Kidney epithelial cell (primary cell): ENCODE measurements at regions not wholly inside any gene's neighbourhood (a gene's known extent, or its start where the extent isn't known, plus 50 kb on each side); places are given as distances from the start of the nearest gene placed in this dataset.
"Not testable (repeated sequence)": the region's sequence is repeated elsewhere in the genome, so short reads cannot be mapped to it uniquely, and the experiment has no call there.

Source experiments
- DNase-seq: peaks from one replicate; pipeline ENCODE4 v3.0.0-alpha.2; 2010; ENCODE audit warnings: low read depth
- H3K27me3 ChIP-seq: 2 replicates; pipeline ENCODE4 v1.6.0; 2011; ENCODE audit warnings: low read length; ENCODE audit not compliant: control insufficient read depth, insufficient read depth
- H3K36me3 ChIP-seq: 2 replicates; pipeline ENCODE4 v1.5.1; 2011; ENCODE audit warnings: low read length; ENCODE audit not compliant: control insufficient read depth, insufficient read depth
- H3K4me3 ChIP-seq: 2 replicates; pipeline ENCODE4 v1.5.1; 2011; ENCODE audit warnings: low read depth, mild to moderate bottlenecking, control low read depth, low read length
- CTCF ChIP-seq: IDR thresholded peaks from 2 replicates; pipeline ENCODE4 v1.5.1; 2011; ENCODE audit warnings: mild to moderate bottlenecking, moderate library complexity, low read length, control low read depth, inconsistent platforms; ENCODE audit not compliant: insufficient read depth, poor library complexity, severe bottlenecking

DNA sequence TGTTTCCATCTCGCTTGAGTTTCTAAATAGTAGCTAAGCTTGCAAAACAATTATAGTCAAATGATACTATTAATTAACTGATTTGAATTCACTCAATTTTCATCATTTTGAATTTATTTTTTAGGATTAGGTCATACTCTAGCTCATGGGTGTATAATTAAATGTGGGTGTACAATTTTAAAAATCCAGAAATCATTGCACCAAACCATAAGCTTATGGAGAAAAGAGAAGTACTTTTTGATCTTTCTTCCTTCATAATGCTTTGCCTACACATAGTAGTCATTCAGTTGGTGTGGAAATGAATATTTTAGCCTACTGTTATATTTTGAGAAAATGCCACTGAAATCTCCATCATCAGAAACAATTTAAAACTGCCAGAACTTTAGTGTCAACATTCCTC, 175.1 kb downstream of the CD47 start:
- H3K27me3 ChIP-seq: no peaks in the 10 kb centered on the region
- DNase-seq: no peak
- no peaks in the 10 kb centered on the region for H3K36me3 ChIP-seq
- no peak overlapping the region for H3K4me3 ChIP-seq
- TF ChIP-seq CTCF: no peak

DNA sequence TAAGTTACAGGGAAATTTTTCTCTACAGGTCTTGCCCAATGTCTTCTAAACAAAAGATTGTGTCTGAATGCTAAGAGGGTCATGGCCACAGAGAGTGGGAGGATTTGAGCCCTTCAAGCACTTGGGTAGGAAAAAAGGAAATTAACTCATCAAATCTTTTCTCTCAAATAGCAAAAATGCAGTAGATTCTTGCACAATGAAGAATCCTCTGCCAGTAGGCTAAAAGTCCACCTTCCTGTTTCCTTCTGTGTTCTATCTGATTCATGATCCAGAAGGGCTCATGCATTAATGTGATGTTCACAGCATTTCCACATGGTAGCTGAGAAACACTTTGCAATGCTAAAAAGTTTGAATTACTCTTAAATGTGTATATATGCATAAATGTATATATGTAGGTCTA, 177.1 kb downstream of the CD47 start:
- no peak for TF ChIP-seq CTCF
- H3K36me3 ChIP-seq: no peaks in the 10 kb centered on the region
- H3K4me3 ChIP-seq: no peak overlapping the region
- DNase-seq: no peak
- no peaks in the 10 kb centered on the region for H3K27me3 ChIP-seq

DNA sequence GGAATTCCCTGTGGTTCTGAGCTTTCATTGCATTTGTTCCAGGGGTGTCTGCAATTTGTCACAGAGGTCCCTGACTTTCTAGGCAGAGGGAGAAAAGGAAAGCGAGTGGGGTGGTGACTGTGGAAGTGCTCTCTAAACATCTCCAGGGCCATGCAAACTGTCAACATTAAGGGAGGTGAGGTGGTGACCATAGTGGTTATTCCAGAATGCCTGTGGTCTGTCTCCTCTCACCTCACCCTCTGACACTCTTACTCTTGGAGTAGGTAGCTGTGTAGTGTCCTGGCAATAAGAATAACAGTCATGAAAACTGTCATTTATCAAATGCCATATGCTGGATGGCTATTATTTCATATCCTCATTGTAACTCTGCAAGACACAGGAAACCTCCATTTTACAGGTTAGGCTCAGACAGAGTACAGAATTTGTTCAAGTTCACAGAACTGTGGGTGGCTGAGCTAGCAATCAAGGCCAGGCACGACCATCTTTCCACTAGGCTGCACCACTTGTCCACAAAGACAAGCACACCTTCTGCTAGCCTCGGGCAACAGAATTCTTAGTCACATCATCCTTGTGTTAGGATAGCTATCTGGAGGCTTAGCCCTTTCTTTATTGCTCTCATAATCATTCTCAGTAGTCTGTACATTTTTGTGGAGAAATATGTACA, 179.4 kb downstream of the CD47 start:
- DNase-seq: no peak

DNA sequence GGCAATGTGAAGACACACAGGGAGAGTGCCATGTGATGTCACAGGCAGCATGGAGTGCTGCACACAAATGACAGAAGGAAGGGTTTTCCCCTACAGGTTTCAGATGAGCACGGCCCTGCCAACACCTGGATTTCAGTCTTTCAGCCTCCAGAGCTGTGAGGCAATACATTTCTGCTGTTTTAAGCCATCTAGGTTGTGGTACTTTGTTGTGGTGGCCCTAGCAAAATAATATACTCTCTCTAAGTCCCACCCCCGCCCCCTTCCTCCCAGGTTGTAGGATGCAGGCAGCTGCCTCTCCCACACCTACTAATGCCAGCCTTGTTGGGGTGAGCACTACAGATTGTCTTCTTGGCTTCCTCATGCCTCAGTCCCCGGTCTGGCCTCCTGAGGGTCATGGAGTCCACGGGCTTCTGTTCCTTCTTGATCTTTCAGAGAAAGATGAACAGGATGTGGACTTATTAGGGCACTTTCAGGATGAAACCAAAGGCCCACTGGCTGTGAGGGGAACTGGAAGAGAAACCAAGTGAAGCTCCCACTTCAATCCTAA, 180.0 kb downstream of the CD47 start:
- no peak for DNase-seq
- Histone ChIP-seq H3K36me3 (no peaks in the 10 kb centered on the region), H3K4me3 (no peak overlapping the region), H3K27me3 (no peaks in the 10 kb centered on the region)
- TF ChIP-seq CTCF: no peak

More for the DNA sequence above, 179.4 kb downstream of the CD47 start:
- TF ChIP-seq CTCF: no peak
- no peaks in the 10 kb centered on the region for H3K36me3 ChIP-seq
- H3K27me3 ChIP-seq: no peaks in the 10 kb centered on the region
- no peak overlapping the region for H3K4me3 ChIP-seq

DNA sequence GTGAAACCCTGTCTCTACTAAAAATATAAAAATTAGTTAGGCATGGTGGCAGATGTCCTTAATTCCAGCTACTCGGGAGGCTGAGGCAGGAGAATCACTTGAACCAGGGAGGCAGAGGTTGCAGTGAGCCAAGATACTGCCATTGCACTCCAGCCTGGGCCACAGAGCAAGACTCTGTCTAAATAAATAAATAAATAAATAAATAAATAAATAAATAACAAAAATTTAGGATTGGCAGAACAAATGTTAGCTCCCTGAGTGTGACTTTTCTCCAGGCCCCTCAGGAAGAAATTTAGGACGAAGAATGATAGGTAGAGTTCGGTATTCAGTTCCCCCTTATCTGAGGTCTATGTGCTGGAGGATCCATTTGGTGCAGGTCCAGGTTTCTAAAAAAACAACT, 181.2 kb downstream of the CD47 start:
- not testable (repeated sequence) for DNase-seq, H3K27me3 ChIP-seq, H3K4me3 ChIP-seq, H3K36me3 ChIP-seq

- H3K27me3 ChIP-seq: no peaks in the 10 kb centered on the region
- TF ChIP-seq CTCF: no peak
- no peaks in the 10 kb centered on the region for H3K36me3 ChIP-seq
- no peak overlapping the region for H3K4me3 ChIP-seq
- DNase-seq: no peak
Observed at GRCh38 chr3:107907996-107908395, 182.8 kb downstream of the CD47 start.
